Endothelial cell of umbilical vein (primary cell): ENCODE measurements at regions not wholly inside any gene's neighbourhood (a gene's known extent, or its start where the extent isn't known, plus 50 kb on each side); places are given as distances from the start of the nearest gene placed in this dataset.

ENCODE experiments used
- BruUV-seq: library from RNA; stranded (reverse); fragments of 400-500 nt; replicated peaks from 2 replicates; lab custom pipeline; 2021; lab: Mats Ljungman, UMichigan
- CTCF ChIA-PET: fragments of 300-600, 350-600 bp; sonication (Branson Sonifier 250); formaldehyde crosslinking; loops from one replicate; lab custom pipeline; 2021; ENCODE audit warnings: antibody characterized with exemption, inconsistent platforms; lab: Charles Lee
- POLR2A ChIA-PET: fragments of 300-600, 350-600 bp; sonication (Branson Sonifier 250); formaldehyde crosslinking; loops from one replicate; lab custom pipeline; 2021; ENCODE audit warnings: antibody characterized with exemption, inconsistent platforms; lab: Charles Lee
- DNase-seq: peaks from one replicate; pipeline ENCODE4 v3.0.0-alpha.2; 2011; ENCODE audit warnings: low read depth, low spot score
- FAIRE-seq: peaks from 2 replicates; lab custom pipeline; 2011; peaks lifted over from hg19 to GRCh38; lab: Jason Lieb, UNC
- H2AFZ ChIP-seq: 2 replicates; pipeline ENCODE4 v1.6.0; 2012; ENCODE audit warnings: low read depth, low read length, control low read depth, inconsistent platforms
- H3K27ac ChIP-seq: 2 replicates; pipeline ENCODE4 v1.5.1; 2011; ENCODE audit warnings: low read depth, mild to moderate bottlenecking, control low read depth, low read length, moderate library complexity; ENCODE audit not compliant: insufficient read depth
- H3K27me3 ChIP-seq, 2 experiments: 2 replicates each; pipeline versions ENCODE4 v1.6.0 to v1.6.1; 2011; ENCODE audit warnings: low read length in 2 of 2, mixed read lengths in 1 of 2; ENCODE audit not compliant: control insufficient read depth in 2 of 2, insufficient read depth in 2 of 2
- H3K36me3 ChIP-seq, 2 experiments: 2 replicates in 1 of 2; 3 replicates in 1 of 2; pipeline ENCODE4 v1.5.1; 2011; ENCODE audit warnings: low read length in 2 of 2, mild to moderate bottlenecking in 1 of 2, moderate library complexity in 1 of 2; ENCODE audit not compliant: control insufficient read depth in 2 of 2, insufficient read depth in 2 of 2; ENCODE audit errors: extremely low read depth in 1 of 2
- H3K4me1 ChIP-seq: 3 replicates; pipeline ENCODE4 v1.5.1; 2011; ENCODE audit warnings: mild to moderate bottlenecking, low read length; ENCODE audit not compliant: control insufficient read depth, insufficient read depth; ENCODE audit errors: extremely low read depth
- H3K4me2 ChIP-seq: 2 replicates; pipeline ENCODE4 v1.6.1; 2011; ENCODE audit warnings: low read length, control low read depth, mixed read lengths; ENCODE audit not compliant: insufficient read depth
- H3K4me3 ChIP-seq, 3 experiments: fragments of 200-600 bp in 1 of 3; sonication (generic), shearing (Covaris generic) in 1 of 3; replicated peaks in 1 of 3; 2 replicates each; pipeline ENCODE4 v1.5.1; 2011 to 2016; ENCODE audit warnings: control low read depth in 3 of 3, low read length in 3 of 3, mild to moderate bottlenecking in 2 of 3, inconsistent platforms in 1 of 3, low read depth in 1 of 3, moderate library complexity in 1 of 3; ENCODE audit not compliant: insufficient read depth in 1 of 3
- H3K79me2 ChIP-seq: 2 replicates; pipeline ENCODE4 v1.6.0; 2012; ENCODE audit warnings: low read length, inconsistent platforms; ENCODE audit not compliant: control insufficient read depth, insufficient read depth
- H3K9ac ChIP-seq: replicated peaks from 2 replicates; pipeline ENCODE3; 2011; ENCODE audit warnings: low read length, control low read depth; ENCODE audit not compliant: insufficient read depth; ENCODE audit errors: extremely low read depth
- H3K9me1 ChIP-seq: replicated peaks from 3 replicates; pipeline ENCODE4 v1.6.0; 2011; ENCODE audit warnings: mild to moderate bottlenecking, low read length; ENCODE audit not compliant: control insufficient read depth, insufficient read depth; ENCODE audit errors: extremely low read depth
- H3K9me3 ChIP-seq: replicated peaks from 2 replicates; pipeline ENCODE4 v1.5.1; 2012; ENCODE audit warnings: low read length, inconsistent platforms; ENCODE audit not compliant: control insufficient read depth, insufficient read depth
- H4K20me1 ChIP-seq: replicated peaks from 2 replicates; pipeline ENCODE3; 2011; ENCODE audit warnings: mild to moderate bottlenecking, low read length; ENCODE audit not compliant: control insufficient read depth, insufficient read depth; ENCODE audit errors: extremely low read depth
- EZH2 ChIP-seq: IDR thresholded peaks from 2 replicates; pipeline ENCODE4 v1.6.1; 2012; ENCODE audit warnings: borderline replicate concordance, low read depth, mild to moderate bottlenecking, moderate library complexity, low read length, inconsistent platforms; ENCODE audit not compliant: severe bottlenecking
- FOS ChIP-seq: IDR thresholded peaks from 2 replicates; pipeline ENCODE4 v1.6.1; 2011; ENCODE audit warnings: mild to moderate bottlenecking, low read length, moderate library complexity, borderline replicate concordance; ENCODE audit not compliant: insufficient read depth
- GATA2 ChIP-seq: IDR thresholded peaks from 2 replicates; pipeline ENCODE4 v1.7.0; 2011; ENCODE audit warnings: low read depth, mild to moderate bottlenecking, moderate library complexity, mixed read lengths, low read length; ENCODE audit not compliant: insufficient read length, insufficient read depth
- JUN ChIP-seq: IDR thresholded peaks from 2 replicates; pipeline ENCODE4 v1.6.1; 2011; ENCODE audit warnings: borderline replicate concordance, low read depth; ENCODE audit not compliant: insufficient read length, insufficient read depth
- MAX ChIP-seq: IDR thresholded peaks from 2 replicates; pipeline ENCODE4 v1.6.1; 2011; ENCODE audit not compliant: insufficient read depth, insufficient read length
- MYC ChIP-seq: IDR thresholded peaks from one replicate; pipeline ENCODE4 v1.6.1; 2011; ENCODE audit warnings: mild to moderate bottlenecking, low read depth, low read length
- POLR2A ChIP-seq: IDR thresholded peaks from 2 replicates; pipeline ENCODE4 v1.6.1; 2012; ENCODE audit warnings: low read depth, mild to moderate bottlenecking, control low read depth, low read length
- POLR2AphosphoS5 ChIP-seq: IDR thresholded peaks from 2 replicates; pipeline ENCODE4 v1.6.1; 2012; ENCODE audit warnings: low read depth, mild to moderate bottlenecking, control low read depth, low read length, moderate library complexity; ENCODE audit not compliant: insufficient read depth
- dilution Hi-C: fragments of 300-500 bp; cut with MboI; formaldehyde crosslinking; loops from one replicate; pipeline ENCODE4 v1.15.0; 2019; ENCODE audit warnings: low sequenced_read_pairs; ENCODE audit not compliant: extremely low pct_ligation_motif_present
- intact Hi-C: fragments of 100-400 bp; cut with micrococcal nuclease; formaldehyde crosslinking; loops from one replicate; pipeline ENCODE4 v1.10.0; 2022
- TF ChIP-seq, protein P1 (sequence below), 2 donors: IDR thresholded peaks; 1 replicate in 1 of 2; 2 replicates in 1 of 2; pipeline ENCODE4 v1.5.1; 2011; ENCODE audit warnings: low read length in 2 of 2, mild to moderate bottlenecking in 2 of 2, moderate library complexity in 2 of 2, control low read depth in 1 of 2, inconsistent platforms in 1 of 2, low read depth in 1 of 2; ENCODE audit not compliant: insufficient read depth in 1 of 2; ENCODE audit errors: extremely low read depth in 1 of 2

GRCh38 chr14:31967669-31967975, 109.5 kb upstream of the ARHGAP5 start:
- intact Hi-C loops, result no loop called here
- POLR2A ChIA-PET, result no interaction called here

More at GRCh38 chr14:31967669-31967975, 109.5 kb upstream of the ARHGAP5 start:
- no peak for FAIRE-seq
- no peaks in the 10 kb centered on the region for H3K4me1 ChIP-seq
- dilution Hi-C loops, result no loop called here
- H2AFZ ChIP-seq, result no peak overlapping the region
- CTCF ChIA-PET, result no interaction called here
- no peaks in the 10 kb centered on the region for H3K36me3 ChIP-seq
- H3K27me3 ChIP-seq, result no peaks in the 10 kb centered on the region
- H3K9me1 ChIP-seq, result no peaks in the 10 kb centered on the region
- H3K9me3 ChIP-seq, result no peaks in the 10 kb centered on the region
- H3K79me2 ChIP-seq, result no peaks in the 10 kb centered on the region
- no TSS peak for BruUV-seq
- TF ChIP-seq GATA2 (no peak), MYC (no peak), EZH2 (no peak), JUN (no peak), FOS (no peak), MAX (no peak), POLR2A (no peak), POLR2AphosphoS5 (no peak)
- TF ChIP-seq, protein P1, sequence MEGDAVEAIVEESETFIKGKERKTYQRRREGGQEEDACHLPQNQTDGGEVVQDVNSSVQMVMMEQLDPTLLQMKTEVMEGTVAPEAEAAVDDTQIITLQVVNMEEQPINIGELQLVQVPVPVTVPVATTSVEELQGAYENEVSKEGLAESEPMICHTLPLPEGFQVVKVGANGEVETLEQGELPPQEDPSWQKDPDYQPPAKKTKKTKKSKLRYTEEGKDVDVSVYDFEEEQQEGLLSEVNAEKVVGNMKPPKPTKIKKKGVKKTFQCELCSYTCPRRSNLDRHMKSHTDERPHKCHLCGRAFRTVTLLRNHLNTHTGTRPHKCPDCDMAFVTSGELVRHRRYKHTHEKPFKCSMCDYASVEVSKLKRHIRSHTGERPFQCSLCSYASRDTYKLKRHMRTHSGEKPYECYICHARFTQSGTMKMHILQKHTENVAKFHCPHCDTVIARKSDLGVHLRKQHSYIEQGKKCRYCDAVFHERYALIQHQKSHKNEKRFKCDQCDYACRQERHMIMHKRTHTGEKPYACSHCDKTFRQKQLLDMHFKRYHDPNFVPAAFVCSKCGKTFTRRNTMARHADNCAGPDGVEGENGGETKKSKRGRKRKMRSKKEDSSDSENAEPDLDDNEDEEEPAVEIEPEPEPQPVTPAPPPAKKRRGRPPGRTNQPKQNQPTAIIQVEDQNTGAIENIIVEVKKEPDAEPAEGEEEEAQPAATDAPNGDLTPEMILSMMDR (IDR thresholded peaks at IDR 0.05; ENCODE audit: extremely low read depth in 1 of 2, insufficient read depth in 1 of 2, low read depth in 1 of 2, low read length in 2 of 2), result no peak
- no peak overlapping the region for H3K4me3 ChIP-seq
- H3K27ac ChIP-seq, result no peak overlapping the region
- no peaks in the 10 kb centered on the region for H4K20me1 ChIP-seq
- DNase-seq, result no peak
- no peak overlapping the region for H3K9ac ChIP-seq
- H3K4me2 ChIP-seq, result no peak overlapping the region
